ENCODE measurements at regions not wholly inside any gene's neighbourhood (a gene's known extent, or its start where the extent isn't known, plus 50 kb on each side); places are given as distances from the start of the nearest gene placed in this dataset.

- no peaks in the 10 kb centered on the region for H3K36me3 ChIP-seq (ENCODE audit: control insufficient read depth, insufficient read depth, low read length)
- H3K9me3 ChIP-seq (ENCODE audit: control insufficient read depth, insufficient read depth, low read depth, low read length) = no peaks in the 10 kb centered on the region
- H3K27ac ChIP-seq (ENCODE audit: low read depth, low read length) = no peak overlapping the region
- H3K27me3 ChIP-seq (ENCODE audit: control insufficient read depth, insufficient read depth, low read length) = no peaks in the 10 kb centered on the region
- no peaks in the 10 kb centered on the region for H3K4me1 ChIP-seq (ENCODE audit: control insufficient read depth, insufficient read depth, low read length)
- H3K4me3 ChIP-seq (ENCODE audit: low read depth, low read length) = no peak overlapping the region
- H3K9ac ChIP-seq (ENCODE audit: low read length) = no peak overlapping the region
Measured at GRCh38 chr4:58413849-58414248, 1303.7 kb upstream of the IGFBP7 start.

- no peak overlapping the region for H3K9ac ChIP-seq (ENCODE audit: low read length)
- no peaks in the 10 kb centered on the region for H3K27me3 ChIP-seq (ENCODE audit: control insufficient read depth, insufficient read depth, low read length)
- H3K36me3 ChIP-seq (ENCODE audit: control insufficient read depth, insufficient read depth, low read length) = no peaks in the 10 kb centered on the region
- no peak overlapping the region for H3K4me3 ChIP-seq (ENCODE audit: low read depth, low read length)
- H3K9me3 ChIP-seq (ENCODE audit: control insufficient read depth, insufficient read depth, low read depth, low read length) = no peaks in the 10 kb centered on the region
- no peak overlapping the region for H3K27ac ChIP-seq (ENCODE audit: low read depth, low read length)
- no peaks in the 10 kb centered on the region for H3K4me1 ChIP-seq (ENCODE audit: control insufficient read depth, insufficient read depth, low read length)
Measured at GRCh38 chr4:58411904-58412303, 1301.7 kb upstream of the IGFBP7 start.

DNA sequence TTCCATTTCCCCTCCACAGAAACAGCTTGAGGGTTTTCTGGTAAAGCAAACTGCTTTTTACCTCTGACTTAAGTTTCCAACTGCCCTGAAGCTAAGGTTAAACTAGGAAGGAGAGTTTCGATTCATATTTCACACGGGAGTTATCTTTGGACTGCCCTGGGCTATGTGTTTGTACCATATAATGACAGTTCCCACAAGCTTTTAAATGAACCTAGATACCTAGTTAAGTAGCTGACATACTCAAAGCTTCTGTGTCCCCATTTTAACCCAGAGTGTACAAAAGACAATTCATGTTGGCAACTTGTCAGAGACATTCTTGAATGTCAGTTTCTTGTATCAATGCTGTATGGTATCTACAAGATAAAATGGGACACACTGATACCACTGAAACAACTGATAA, 1296.6 kb upstream of the IGFBP7 start:
- no peak overlapping the region for H3K4me3 ChIP-seq (ENCODE audit: low read depth, low read length)
- H3K9ac ChIP-seq (ENCODE audit: low read length) = no peak overlapping the region
- no peaks in the 10 kb centered on the region for H3K4me1 ChIP-seq (ENCODE audit: control insufficient read depth, insufficient read depth, low read length)
- 0 out of 2 replicates have a peak, but pooled peaks cover 4% of the 10 kb centered on the region for H3K9me3 ChIP-seq (ENCODE audit: control insufficient read depth, insufficient read depth, low read depth, low read length)
- no peaks in the 10 kb centered on the region for H3K36me3 ChIP-seq (ENCODE audit: control insufficient read depth, insufficient read depth, low read length)
- H3K27ac ChIP-seq (ENCODE audit: low read depth, low read length) = no peak overlapping the region
- H3K27me3 ChIP-seq (ENCODE audit: control insufficient read depth, insufficient read depth, low read length) = no peaks in the 10 kb centered on the region

DNA sequence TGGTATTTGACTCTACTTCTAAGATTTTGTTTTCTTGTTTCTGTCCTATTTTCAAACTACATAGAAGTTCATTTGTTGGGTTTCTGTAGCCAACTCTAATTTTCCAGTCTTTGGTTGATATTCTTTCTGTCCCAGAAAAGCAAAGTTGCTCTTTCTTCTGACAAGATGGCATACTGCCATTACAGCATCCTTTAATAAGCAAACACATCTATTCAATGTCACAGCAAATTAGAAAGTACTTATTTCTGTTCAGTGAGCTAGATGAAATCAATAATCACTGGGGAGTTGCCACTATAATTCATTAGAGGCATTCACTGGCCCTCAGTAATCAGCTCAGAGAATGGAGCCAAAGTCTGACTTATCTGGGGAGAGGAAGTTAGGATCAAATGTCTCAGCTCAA, 1258.0 kb upstream of the IGFBP7 start:
- Histone ChIP-seq H3K4me3 (ENCODE audit: low read depth, low read length) (no peak overlapping the region), H3K4me1 (ENCODE audit: control insufficient read depth, insufficient read depth, low read length) (no peaks in the 10 kb centered on the region), H3K9ac (ENCODE audit: low read length) (no peak overlapping the region), H3K27ac (ENCODE audit: low read depth, low read length) (no peak overlapping the region), H3K9me3 (ENCODE audit: control insufficient read depth, insufficient read depth, low read depth, low read length) (no peaks in the 10 kb centered on the region), H3K27me3 (ENCODE audit: control insufficient read depth, insufficient read depth, low read length) (no peaks in the 10 kb centered on the region), H3K36me3 (ENCODE audit: control insufficient read depth, insufficient read depth, low read length) (no peaks in the 10 kb centered on the region)

- H3K9me3 ChIP-seq (ENCODE audit: control insufficient read depth, insufficient read depth, low read depth, low read length) = peaks cover 41% of the 10 kb centered on the region
- H3K4me1 ChIP-seq (ENCODE audit: control insufficient read depth, insufficient read depth, low read length) = no peaks in the 10 kb centered on the region
- H3K36me3 ChIP-seq (ENCODE audit: control insufficient read depth, insufficient read depth, low read length) = no peaks in the 10 kb centered on the region
- no peaks in the 10 kb centered on the region for H3K27me3 ChIP-seq (ENCODE audit: control insufficient read depth, insufficient read depth, low read length)
- no peak overlapping the region for H3K4me3 ChIP-seq (ENCODE audit: low read depth, low read length)
- H3K27ac ChIP-seq (ENCODE audit: low read depth, low read length) = no peak overlapping the region
- no peak overlapping the region for H3K9ac ChIP-seq (ENCODE audit: low read length)
Measured at GRCh38 chr4:58360354-58361133, 1250.4 kb upstream of the IGFBP7 start.

- Histone ChIP-seq H3K9me3 (ENCODE audit: control insufficient read depth, insufficient read depth, low read depth, low read length) (peaks cover 41% of the 10 kb centered on the region), H3K27me3 (ENCODE audit: control insufficient read depth, insufficient read depth, low read length) (no peaks in the 10 kb centered on the region), H3K4me3 (ENCODE audit: low read depth, low read length) (no peak overlapping the region), H3K27ac (ENCODE audit: low read depth, low read length) (no peak overlapping the region), H3K4me1 (ENCODE audit: control insufficient read depth, insufficient read depth, low read length) (no peaks in the 10 kb centered on the region), H3K9ac (ENCODE audit: low read length) (no peak overlapping the region), H3K36me3 (ENCODE audit: control insufficient read depth, insufficient read depth, low read length) (no peaks in the 10 kb centered on the region)
Measured at GRCh38 chr4:58359590-58359989, 1249.4 kb upstream of the IGFBP7 start.

GRCh38 chr4:58357947-58358346, 1247.8 kb upstream of the IGFBP7 start:
- Histone ChIP-seq H3K9me3 (ENCODE audit: control insufficient read depth, insufficient read depth, low read depth, low read length) (peaks cover 41% of the 10 kb centered on the region), H3K36me3 (ENCODE audit: control insufficient read depth, insufficient read depth, low read length) (no peaks in the 10 kb centered on the region), H3K27me3 (ENCODE audit: control insufficient read depth, insufficient read depth, low read length) (no peaks in the 10 kb centered on the region), H3K4me3 (ENCODE audit: low read depth, low read length) (no peak overlapping the region), H3K4me1 (ENCODE audit: control insufficient read depth, insufficient read depth, low read length) (no peaks in the 10 kb centered on the region), H3K9ac (ENCODE audit: low read length) (no peak overlapping the region), H3K27ac (ENCODE audit: low read depth, low read length) (no peak overlapping the region)

DNA sequence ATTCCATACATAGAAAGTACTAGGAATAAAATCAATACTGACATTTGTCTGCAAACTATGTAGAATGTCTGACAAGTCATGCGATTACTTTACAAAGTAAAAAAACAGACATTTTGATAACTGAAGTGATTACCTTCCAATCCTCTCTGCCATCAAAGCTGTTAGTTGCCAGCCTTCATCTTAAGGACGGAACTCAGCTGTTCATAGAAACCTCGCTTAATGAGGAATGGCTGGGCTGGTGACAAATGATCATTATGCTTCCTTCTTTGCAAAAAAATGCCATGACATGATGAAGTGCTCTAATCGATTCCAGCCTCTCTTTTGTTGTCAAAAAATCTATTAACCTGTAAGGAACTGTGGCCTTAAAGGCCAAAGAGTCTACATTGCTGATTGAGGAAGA, 1214.9 kb upstream of the IGFBP7 start:
- Histone ChIP-seq H3K36me3 (ENCODE audit: control insufficient read depth, insufficient read depth, low read length) (no peaks in the 10 kb centered on the region), H3K9ac (ENCODE audit: low read length) (no peak overlapping the region), H3K4me3 (ENCODE audit: low read depth, low read length) (no peak overlapping the region), H3K9me3 (ENCODE audit: control insufficient read depth, insufficient read depth, low read depth, low read length) (no peaks in the 10 kb centered on the region), H3K27me3 (ENCODE audit: control insufficient read depth, insufficient read depth, low read length) (no peaks in the 10 kb centered on the region), H3K4me1 (ENCODE audit: control insufficient read depth, insufficient read depth, low read length) (no peaks in the 10 kb centered on the region), H3K27ac (ENCODE audit: low read depth, low read length) (no peak overlapping the region)

DNA sequence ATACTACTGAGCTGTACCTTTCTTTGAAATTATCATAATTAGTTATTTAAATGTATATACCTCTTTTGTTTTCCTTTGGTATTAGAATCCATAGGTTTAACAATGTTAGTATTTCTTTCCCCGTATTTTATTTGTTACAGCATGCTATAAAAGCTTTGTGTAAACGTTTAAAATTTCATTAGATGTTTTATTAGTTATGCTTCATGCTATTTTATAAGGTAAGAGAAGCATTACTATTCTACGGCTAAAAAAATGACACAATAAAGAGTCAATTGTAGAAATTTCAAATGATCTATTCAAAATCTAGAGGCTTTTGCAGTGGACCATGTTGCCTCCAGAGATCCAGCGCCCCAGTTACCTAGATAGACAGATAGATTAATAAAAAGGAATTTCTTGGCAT, 1203.3 kb upstream of the IGFBP7 start:
- Histone ChIP-seq H3K4me3 (ENCODE audit: low read depth, low read length) (no peak overlapping the region), H3K4me1 (ENCODE audit: control insufficient read depth, insufficient read depth, low read length) (no peaks in the 10 kb centered on the region), H3K27me3 (ENCODE audit: control insufficient read depth, insufficient read depth, low read length) (no peaks in the 10 kb centered on the region), H3K36me3 (ENCODE audit: control insufficient read depth, insufficient read depth, low read length) (no peaks in the 10 kb centered on the region), H3K9me3 (ENCODE audit: control insufficient read depth, insufficient read depth, low read depth, low read length) (peaks cover 5% of the 10 kb centered on the region; the same call in 1 of the 2 replicates), H3K27ac (ENCODE audit: low read depth, low read length) (no peak overlapping the region), H3K9ac (ENCODE audit: low read length) (no peak overlapping the region)

DNA sequence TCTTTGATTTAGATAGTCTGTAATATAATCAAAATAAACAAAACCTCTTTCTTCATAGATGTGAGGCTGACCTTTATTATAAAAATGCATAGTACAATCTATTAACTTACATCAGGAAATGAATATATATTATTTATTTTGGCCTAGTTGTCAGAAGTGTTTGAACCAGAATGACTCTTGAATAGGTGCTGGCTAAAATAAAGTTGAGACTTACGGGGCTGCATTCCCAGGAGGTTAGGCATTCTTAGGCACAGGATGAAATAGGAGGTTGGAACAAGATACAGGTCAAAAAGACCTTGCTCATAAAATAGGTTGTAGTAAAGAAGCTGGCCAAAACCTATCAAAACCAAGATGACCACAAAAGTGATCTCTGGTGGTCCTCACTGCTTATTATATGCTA, 1193.3 kb upstream of the IGFBP7 start:
- Histone ChIP-seq H3K9me3 (ENCODE audit: control insufficient read depth, insufficient read depth, low read depth, low read length) (no peaks in the 10 kb centered on the region), H3K36me3 (ENCODE audit: control insufficient read depth, insufficient read depth, low read length) (no peaks in the 10 kb centered on the region), H3K4me1 (ENCODE audit: control insufficient read depth, insufficient read depth, low read length) (peaks cover 10% of the 10 kb centered on the region), H3K9ac (ENCODE audit: low read length) (no peak overlapping the region), H3K4me3 (ENCODE audit: low read depth, low read length) (no peak overlapping the region), H3K27ac (ENCODE audit: low read depth, low read length) (no peak overlapping the region), H3K27me3 (ENCODE audit: control insufficient read depth, insufficient read depth, low read length) (no peaks in the 10 kb centered on the region)

GRCh38 chr4:58301376-58301999, 1191.3 kb upstream of the IGFBP7 start:
- Histone ChIP-seq H3K9ac (ENCODE audit: low read length) (peak overlapping the region; percentile 40), H3K4me3 (ENCODE audit: low read depth, low read length) (no peak overlapping the region), H3K36me3 (ENCODE audit: control insufficient read depth, insufficient read depth, low read length) (no peaks in the 10 kb centered on the region), H3K27ac (ENCODE audit: low read depth, low read length) (peak overlapping the region; percentile 45; the same call in 1 of the 2 replicates), H3K4me1 (ENCODE audit: control insufficient read depth, insufficient read depth, low read length) (peaks cover 10% of the 10 kb centered on the region), H3K27me3 (ENCODE audit: control insufficient read depth, insufficient read depth, low read length) (no peaks in the 10 kb centered on the region), H3K9me3 (ENCODE audit: control insufficient read depth, insufficient read depth, low read depth, low read length) (no peaks in the 10 kb centered on the region)
